HEK293 (cell line): ENCODE measurements at regions not wholly inside any gene's neighbourhood (a gene's known extent, or its start where the extent isn't known, plus 50 kb on each side); places are given as distances from the start of the nearest gene placed in this dataset.

Experiments used
- CTCF ChIA-PET: fragments of 350-600 bp; formaldehyde crosslinking; extraction: SDS; loops from one replicate; lab custom pipeline; 2021; ENCODE audit warnings: antibody characterized with exemption; lab: Yijun Ruan, JAX
- POLR2A ChIA-PET: fragments of 300-600 bp; formaldehyde crosslinking; extraction: SDS; loops from one replicate; lab custom pipeline; 2020; ENCODE audit warnings: antibody characterized with exemption, inconsistent platforms; lab: Yijun Ruan, JAX
- H3K27ac ChIP-seq: fragments of 200-500 bp; sonication (Bioruptor generic); 2 replicates; pipeline ENCODE4 v1.5.1; 2014; ENCODE audit warnings: low read depth, low read length, control low read depth, inconsistent platforms; ENCODE audit errors: extremely low read depth
- H3K36me3 ChIP-seq, 2 experiments: fragments of 200-500 bp in 1 of 2; sonication (Bioruptor generic) in 1 of 2; 1 replicate in 1 of 2; 2 replicates in 1 of 2; pipeline ENCODE4 v1.5.1; 2014 to 2017; ENCODE audit warnings: inconsistent platforms in 2 of 2, low read length in 2 of 2; ENCODE audit not compliant: control insufficient read depth in 2 of 2, insufficient read depth in 1 of 2
- H3K4me1 ChIP-seq: fragments of 200-500 bp; sonication (Bioruptor generic); 2 replicates; pipeline ENCODE4 v1.5.1; 2014; ENCODE audit warnings: mild to moderate bottlenecking, low read length, inconsistent platforms; ENCODE audit not compliant: control insufficient read depth, insufficient read depth
- H3K4me3 ChIP-seq: 2 replicates; pipeline ENCODE4 v1.5.1; 2011; ENCODE audit warnings: low read depth, mild to moderate bottlenecking, control low read depth, low read length, moderate library complexity
- H3K9me3 ChIP-seq: fragments of 200-500 bp; sonication (Bioruptor generic); 2 replicates; pipeline ENCODE4 v1.5.1; 2014; ENCODE audit warnings: low read depth, low read length, inconsistent platforms; ENCODE audit not compliant: control insufficient read depth, insufficient read depth
- BCL11A ChIP-seq: fragments of 450-650 bp; formaldehyde crosslinking; IDR thresholded peaks from 2 replicates; pipeline ENCODE4 v1.5.1; 2016; ENCODE audit warnings: low read depth, missing biosample characterization, missing genetic modification characterization
- FEZF1 ChIP-seq: fragments of 450-650 bp; formaldehyde crosslinking; IDR thresholded peaks from 2 replicates; pipeline ENCODE4 v1.5.1; 2016; ENCODE audit warnings: missing biosample characterization, missing genetic modification characterization
- GLIS2 ChIP-seq: fragments of 450-650 bp; formaldehyde crosslinking; IDR thresholded peaks from 2 replicates; pipeline ENCODE4 v1.5.1; 2016; ENCODE audit warnings: missing biosample characterization, missing genetic modification characterization
- KLF8 ChIP-seq: fragments of 450-650 bp; formaldehyde crosslinking; IDR thresholded peaks from 2 replicates; pipeline ENCODE4 v1.5.1; 2016; ENCODE audit warnings: missing biosample characterization, missing genetic modification characterization
- OVOL3 ChIP-seq: fragments of 450-650 bp; formaldehyde crosslinking; IDR thresholded peaks from 2 replicates; pipeline ENCODE4 v1.5.1; 2016; ENCODE audit warnings: missing biosample characterization, missing genetic modification characterization
- RBAK ChIP-seq: fragments of 450-650 bp; formaldehyde crosslinking; IDR thresholded peaks from 2 replicates; pipeline ENCODE4 v1.5.1; 2016; ENCODE audit warnings: missing biosample characterization, missing genetic modification characterization
- SALL2 ChIP-seq: fragments of 450-650 bp; formaldehyde crosslinking; IDR thresholded peaks from 2 replicates; pipeline ENCODE4 v1.5.0; 2017; ENCODE audit warnings: missing biosample characterization, mild to moderate bottlenecking, missing genetic modification characterization, borderline replicate concordance
- SETDB1 ChIP-seq: IDR thresholded peaks from one replicate; pipeline ENCODE4 v1.6.1; 2017; ENCODE audit warnings: mild to moderate bottlenecking, low read length, moderate library complexity, mixed read lengths; ENCODE audit not compliant: insufficient read length
- WT1 ChIP-seq: fragments of 450-650 bp; formaldehyde crosslinking; IDR thresholded peaks from 2 replicates; pipeline ENCODE4 v1.5.1; 2016; ENCODE audit warnings: missing biosample characterization, missing genetic modification characterization
- ZBTB21 ChIP-seq: fragments of 450-650 bp; formaldehyde crosslinking; IDR thresholded peaks from 2 replicates; pipeline ENCODE4 v1.5.1; 2017; ENCODE audit warnings: missing biosample characterization, missing genetic modification characterization
- ZFP41 ChIP-seq: fragments of 450-650 bp; formaldehyde crosslinking; IDR thresholded peaks from 2 replicates; pipeline ENCODE4 v1.5.1; 2016; ENCODE audit warnings: missing biosample characterization, missing genetic modification characterization, borderline replicate concordance
- ZIC2 ChIP-seq: fragments of 450-650 bp; formaldehyde crosslinking; IDR thresholded peaks from 2 replicates; pipeline ENCODE4 v1.5.1; 2016; ENCODE audit warnings: missing biosample characterization, missing genetic modification characterization
- ZNF114 ChIP-seq: fragments of 450-650 bp; formaldehyde crosslinking; IDR thresholded peaks from 2 replicates; pipeline ENCODE4 v1.5.0; 2017; ENCODE audit warnings: missing biosample characterization, missing genetic modification characterization
- ZNF16 ChIP-seq: fragments of 450-650 bp; formaldehyde crosslinking; IDR thresholded peaks from 2 replicates; pipeline ENCODE4 v1.5.1; 2016; ENCODE audit warnings: low read depth, missing biosample characterization, missing genetic modification characterization
- ZNF223 ChIP-seq: fragments of 450-650 bp; formaldehyde crosslinking; IDR thresholded peaks from 2 replicates; pipeline ENCODE4 v1.5.1; 2016; ENCODE audit warnings: missing biosample characterization, missing genetic modification characterization
- ZNF239 ChIP-seq: fragments of 450-650 bp; formaldehyde crosslinking; IDR thresholded peaks from 2 replicates; pipeline ENCODE4 v1.5.1; 2016; ENCODE audit warnings: missing biosample characterization, missing genetic modification characterization
- ZNF292 ChIP-seq: fragments of 450-650 bp; formaldehyde crosslinking; IDR thresholded peaks from 2 replicates; pipeline ENCODE4 v1.5.1; 2016; ENCODE audit warnings: low read depth, missing biosample characterization, missing genetic modification characterization, borderline replicate concordance
- ZNF391 ChIP-seq: fragments of 450-650 bp; formaldehyde crosslinking; IDR thresholded peaks from 2 replicates; pipeline ENCODE4 v1.5.1; 2016; ENCODE audit warnings: low read depth, missing biosample characterization, missing genetic modification characterization, borderline replicate concordance
- ZNF521 ChIP-seq: fragments of 450-650 bp; formaldehyde crosslinking; IDR thresholded peaks from 2 replicates; pipeline ENCODE4 v1.5.1; 2017; ENCODE audit warnings: missing biosample characterization, mild to moderate bottlenecking, missing genetic modification characterization
- ZNF544 ChIP-seq: fragments of 450-650 bp; formaldehyde crosslinking; IDR thresholded peaks from 2 replicates; pipeline ENCODE4 v1.5.0; 2017; ENCODE audit warnings: missing biosample characterization, missing genetic modification characterization
- ZNF548 ChIP-seq: fragments of 450-650 bp; formaldehyde crosslinking; IDR thresholded peaks from 2 replicates; pipeline ENCODE4 v1.5.1; 2016; ENCODE audit warnings: missing biosample characterization, missing genetic modification characterization
- ZNF558 ChIP-seq: fragments of 450-650 bp; formaldehyde crosslinking; IDR thresholded peaks from 2 replicates; pipeline ENCODE4 v1.5.1; 2016; ENCODE audit warnings: missing biosample characterization, missing genetic modification characterization
- ZNF629 ChIP-seq: fragments of 450-650 bp; formaldehyde crosslinking; IDR thresholded peaks from 2 replicates; pipeline ENCODE4 v1.5.1; 2017; ENCODE audit warnings: missing biosample characterization, missing genetic modification characterization
- ZNF658 ChIP-seq: fragments of 450-650 bp; formaldehyde crosslinking; IDR thresholded peaks from 2 replicates; pipeline ENCODE4; 2016; ENCODE audit warnings: missing biosample characterization, missing genetic modification characterization
- ZNF677 ChIP-seq: fragments of 450-650 bp; IDR thresholded peaks from 2 replicates; pipeline ENCODE4 v1.5.0; 2018; ENCODE audit warnings: missing biosample characterization, mild to moderate bottlenecking, missing genetic modification characterization, moderate library complexity
- ZSCAN30 ChIP-seq: fragments of 450-650 bp; IDR thresholded peaks from 2 replicates; pipeline ENCODE4 v1.5.1; 2018; ENCODE audit warnings: missing biosample characterization, mild to moderate bottlenecking, missing genetic modification characterization, moderate library complexity
- ZXDB ChIP-seq: fragments of 450-650 bp; formaldehyde crosslinking; IDR thresholded peaks from 2 replicates; pipeline ENCODE4 v1.5.1; 2016; ENCODE audit warnings: missing biosample characterization, missing genetic modification characterization
- TF ChIP-seq, protein P1 (sequence below): fragments of 450-650 bp; formaldehyde crosslinking; IDR thresholded peaks from 2 replicates; pipeline ENCODE4 v1.5.1; 2017; ENCODE audit warnings: missing biosample characterization, missing genetic modification characterization
- TF ChIP-seq, protein P2 (sequence below): fragments of 450-650 bp; formaldehyde crosslinking; IDR thresholded peaks from 2 replicates; pipeline ENCODE4 v1.5.1; 2016; ENCODE audit warnings: missing biosample characterization, missing genetic modification characterization
- TF ChIP-seq, protein P3 (sequence below): fragments of 450-650 bp; formaldehyde crosslinking; IDR thresholded peaks from 2 replicates; pipeline ENCODE4 v1.5.1; 2016; ENCODE audit warnings: missing biosample characterization, missing genetic modification characterization

DNA sequence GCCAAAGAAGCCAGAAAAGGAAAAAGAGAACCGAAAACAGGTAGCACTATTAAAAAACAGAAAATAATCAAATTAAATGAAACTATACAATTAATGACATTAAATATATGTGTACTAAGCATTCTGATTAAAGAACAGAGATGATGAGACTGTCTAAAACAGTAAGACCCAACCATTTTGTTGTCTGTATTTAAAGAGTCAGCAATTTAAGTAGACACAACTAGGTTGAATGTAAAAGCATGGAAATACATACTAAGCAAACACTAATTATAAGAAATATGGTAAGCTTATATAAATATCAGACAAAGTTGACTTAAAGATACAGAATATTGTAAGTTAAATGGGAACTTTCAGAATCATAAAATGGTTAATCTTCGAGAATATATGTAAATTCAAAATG is 774.6 kb upstream of the RAG2 start:
- Histone ChIP-seq H3K4me1 (no peaks in the 10 kb centered on the region), H3K9me3 (no peaks in the 10 kb centered on the region), H3K36me3 (no peaks in the 10 kb centered on the region), H3K4me3 (no peak overlapping the region), H3K27ac (no peak overlapping the region)
- TF ChIP-seq ZNF548 (tag by site-specific recombination) (no peak), OVOL3 (no peak), ZNF677 (tag by site-specific recombination) (no peak), ZNF558 (tag by site-specific recombination) (no peak), WT1 (tag by site-specific recombination) (no peak), ZNF292 (no peak), ZNF629 (no peak), ZNF16 (tag by site-specific recombination) (no peak), ZFP41 (tag by site-specific recombination) (no peak), ZNF239 (tag by site-specific recombination) (no peak), ZBTB21 (tag by site-specific recombination) (no peak), ZNF658 (tag by site-specific recombination) (no peak), ZNF223 (tag by site-specific recombination) (no peak), KLF8 (tag by site-specific recombination) (no peak), ZSCAN30 (tag by site-specific recombination) (no peak)
- TF ChIP-seq, protein P1, sequence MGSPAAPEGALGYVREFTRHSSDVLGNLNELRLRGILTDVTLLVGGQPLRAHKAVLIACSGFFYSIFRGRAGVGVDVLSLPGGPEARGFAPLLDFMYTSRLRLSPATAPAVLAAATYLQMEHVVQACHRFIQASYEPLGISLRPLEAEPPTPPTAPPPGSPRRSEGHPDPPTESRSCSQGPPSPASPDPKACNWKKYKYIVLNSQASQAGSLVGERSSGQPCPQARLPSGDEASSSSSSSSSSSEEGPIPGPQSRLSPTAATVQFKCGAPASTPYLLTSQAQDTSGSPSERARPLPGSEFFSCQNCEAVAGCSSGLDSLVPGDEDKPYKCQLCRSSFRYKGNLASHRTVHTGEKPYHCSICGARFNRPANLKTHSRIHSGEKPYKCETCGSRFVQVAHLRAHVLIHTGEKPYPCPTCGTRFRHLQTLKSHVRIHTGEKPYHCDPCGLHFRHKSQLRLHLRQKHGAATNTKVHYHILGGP (tag by site-specific recombination): no peak
- TF ChIP-seq, protein P2, sequence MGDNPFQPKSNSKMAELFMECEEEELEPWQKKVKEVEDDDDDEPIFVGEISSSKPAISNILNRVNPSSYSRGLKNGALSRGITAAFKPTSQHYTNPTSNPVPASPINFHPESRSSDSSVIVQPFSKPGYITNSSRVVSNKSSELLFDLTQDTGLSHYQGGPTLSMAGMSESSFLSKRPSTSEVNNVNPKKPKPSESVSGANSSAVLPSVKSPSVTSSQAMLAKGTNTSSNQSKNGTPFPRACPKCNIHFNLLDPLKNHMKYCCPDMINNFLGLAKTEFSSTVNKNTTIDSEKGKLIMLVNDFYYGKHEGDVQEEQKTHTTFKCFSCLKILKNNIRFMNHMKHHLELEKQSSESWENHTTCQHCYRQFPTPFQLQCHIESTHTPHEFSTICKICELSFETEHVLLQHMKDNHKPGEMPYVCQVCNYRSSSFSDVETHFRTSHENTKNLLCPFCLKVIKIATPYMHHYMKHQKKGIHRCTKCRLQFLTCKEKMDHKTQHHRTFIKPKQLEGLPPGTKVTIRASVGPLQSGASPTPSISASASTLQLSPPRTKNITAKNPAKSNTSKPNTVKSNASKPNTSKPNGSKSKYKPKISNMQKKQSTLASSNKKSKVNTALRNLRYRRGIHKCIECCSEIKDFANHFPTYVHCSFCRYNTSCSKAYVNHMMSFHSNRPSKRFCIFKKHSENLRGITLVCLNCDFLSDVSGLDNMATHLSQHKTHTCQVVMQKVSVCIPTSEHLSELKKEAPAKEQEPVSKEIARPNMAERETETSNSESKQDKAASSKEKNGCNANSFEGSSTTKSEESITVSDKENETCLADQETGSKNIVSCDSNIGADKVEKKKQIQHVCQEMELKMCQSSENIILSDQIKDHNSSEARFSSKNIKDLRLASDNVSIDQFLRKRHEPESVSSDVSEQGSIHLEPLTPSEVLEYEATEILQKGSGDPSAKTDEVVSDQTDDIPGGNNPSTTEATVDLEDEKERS: no peak
- POLR2A ChIA-PET: no interaction called here
- CTCF ChIA-PET: interaction anchor here (0.6 kb wide), 1 partner anchor 855 kb away, joined by 3 read pairs; no protein-coding TSS in a partner anchor

DNA sequence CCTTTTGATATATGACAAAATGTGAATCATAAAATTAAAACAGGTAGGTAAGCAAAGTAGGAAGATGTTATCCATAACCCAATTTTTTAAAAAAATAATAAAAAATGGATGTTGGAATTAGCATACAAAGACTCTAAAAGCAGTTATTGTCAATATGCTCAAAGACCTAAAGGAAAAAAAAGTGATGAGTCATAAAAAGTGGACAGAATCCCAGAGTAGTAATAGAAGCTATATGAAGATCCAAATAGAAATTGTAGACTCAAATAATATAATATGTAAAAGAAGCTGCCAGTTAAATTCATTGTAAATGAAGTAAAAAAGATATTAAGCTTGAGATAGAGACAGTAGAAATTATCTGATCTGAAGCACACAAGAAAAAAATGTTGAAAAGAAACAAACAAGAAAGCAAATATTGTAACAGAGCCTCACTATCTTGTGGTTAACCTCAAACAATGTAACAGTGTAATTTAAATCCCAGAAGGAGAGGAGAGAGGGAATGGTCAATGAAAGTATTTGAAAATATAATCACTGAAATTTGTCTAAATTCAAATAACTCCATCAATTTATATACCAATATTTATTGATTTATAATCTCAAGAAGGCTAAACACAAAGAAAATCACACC is 773.4 kb upstream of the RAG2 start:
- POLR2A ChIA-PET: no interaction called here

DNA sequence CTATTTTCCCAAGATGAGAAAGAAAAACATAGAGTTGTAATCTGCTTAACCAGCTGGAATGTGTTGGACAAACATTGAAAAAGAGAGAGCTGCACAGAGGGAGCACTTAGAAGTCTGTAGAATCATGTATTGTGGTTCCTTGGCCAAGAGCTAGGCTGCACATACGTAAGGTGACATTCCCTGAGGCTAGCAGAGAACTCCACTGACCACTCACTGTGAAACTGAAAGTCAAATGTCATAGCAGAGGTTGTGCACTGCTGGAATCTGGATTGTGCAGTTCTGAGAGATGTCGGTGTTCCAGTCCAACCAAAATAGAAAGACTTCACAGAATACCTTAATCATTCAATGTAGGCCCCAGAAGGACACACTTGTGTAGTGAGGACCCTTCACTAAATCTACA is 772.8 kb upstream of the RAG2 start:
- ChIA-PET CTCF (interaction anchor here (1.0 kb wide), 1 partner anchor 25 kb away, joined by 3 read pairs; no protein-coding TSS in a partner anchor), POLR2A (no interaction called here)
- Histone ChIP-seq H3K4me3 (no peak overlapping the region), H3K36me3 (no peaks in the 10 kb centered on the region), H3K9me3 (no peaks in the 10 kb centered on the region), H3K27ac (no peak overlapping the region), H3K4me1 (no peaks in the 10 kb centered on the region)
- TF ChIP-seq SALL2 (tag by site-specific recombination) (no peak), ZNF521 (no peak), RBAK (tag by site-specific recombination) (no peak), SETDB1 (no peak), ZXDB (tag by site-specific recombination) (no peak), GLIS2 (tag by site-specific recombination) (no peak), ZNF114 (tag by site-specific recombination) (no peak), ZNF544 (tag by site-specific recombination) (no peak), FEZF1 (tag by site-specific recombination) (no peak), ZIC2 (no peak), ZNF391 (tag by site-specific recombination) (no peak)
- TF ChIP-seq, protein P3, sequence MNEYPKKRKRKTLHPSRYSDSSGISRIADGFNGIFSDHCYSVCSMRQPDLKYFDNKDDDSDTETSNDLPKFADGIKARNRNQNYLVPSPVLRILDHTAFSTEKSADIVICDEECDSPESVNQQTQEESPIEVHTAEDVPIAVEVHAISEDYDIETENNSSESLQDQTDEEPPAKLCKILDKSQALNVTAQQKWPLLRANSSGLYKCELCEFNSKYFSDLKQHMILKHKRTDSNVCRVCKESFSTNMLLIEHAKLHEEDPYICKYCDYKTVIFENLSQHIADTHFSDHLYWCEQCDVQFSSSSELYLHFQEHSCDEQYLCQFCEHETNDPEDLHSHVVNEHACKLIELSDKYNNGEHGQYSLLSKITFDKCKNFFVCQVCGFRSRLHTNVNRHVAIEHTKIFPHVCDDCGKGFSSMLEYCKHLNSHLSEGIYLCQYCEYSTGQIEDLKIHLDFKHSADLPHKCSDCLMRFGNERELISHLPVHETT (tag by site-specific recombination): no peak

More for the DNA sequence above, 773.4 kb upstream of the RAG2 start:
- no peaks in the 10 kb centered on the region for H3K4me1 ChIP-seq
- H3K27ac ChIP-seq: no peak overlapping the region
- no peak overlapping the region for H3K4me3 ChIP-seq
- CTCF ChIA-PET: interaction anchor here (1.0 kb wide), 1 partner anchor 25 kb away, joined by 3 read pairs; no protein-coding TSS in a partner anchor
- no peak for TF ChIP-seq BCL11A
- TF ChIP-seq, all 188 proteins: peak for 0
- H3K9me3 ChIP-seq: no peaks in the 10 kb centered on the region
- no peaks in the 10 kb centered on the region for H3K36me3 ChIP-seq
